Glutamatergic neuron (in vitro differentiated cells): ENCODE measurements at regions not wholly inside any gene's neighbourhood (a gene's known extent, or its start where the extent isn't known, plus 50 kb on each side); places are given as distances from the start of the nearest gene placed in this dataset.

Experiments used
- DNase-seq: peaks from one replicate; pipeline ENCODE4 v3.0.0; 2022
- H3K27ac Mint-ChIP-seq: one replicate; pipeline ENCODE4 v1.8.0; 2020; ENCODE audit warnings: mild to moderate bottlenecking, mixed read lengths, inconsistent platforms; ENCODE audit not compliant: unreplicated experiment
- H3K27me3 Mint-ChIP-seq: one replicate; pipeline ENCODE4 v1.8.0; 2020; ENCODE audit warnings: mild to moderate bottlenecking, moderate library complexity, mixed read lengths, inconsistent platforms; ENCODE audit not compliant: unreplicated experiment
- H3K36me3 Mint-ChIP-seq: one replicate; pipeline ENCODE4 v1.8.0; 2020; ENCODE audit warnings: mild to moderate bottlenecking, mixed read lengths, inconsistent platforms; ENCODE audit not compliant: unreplicated experiment
- H3K4me1 Mint-ChIP-seq: one replicate; pipeline ENCODE4 v1.8.0; 2020; ENCODE audit warnings: mild to moderate bottlenecking, low read depth, mixed read lengths, inconsistent platforms; ENCODE audit not compliant: unreplicated experiment
- H3K4me3 Mint-ChIP-seq: one replicate; pipeline ENCODE4 v1.8.0; 2020; ENCODE audit warnings: mild to moderate bottlenecking, mixed read lengths, inconsistent platforms; ENCODE audit not compliant: unreplicated experiment
- H3K9me3 Mint-ChIP-seq: one replicate; pipeline ENCODE4 v1.8.0; 2020; ENCODE audit warnings: mild to moderate bottlenecking, moderate library complexity, mixed read lengths, inconsistent platforms; ENCODE audit not compliant: unreplicated experiment
- CTCF ChIP-seq: fragments of 200-600 bp; sonication (generic); IDR thresholded peaks from one replicate; pipeline ENCODE4 v1.5.0; 2021; ENCODE audit not compliant: partially characterized antibody, unreplicated experiment

GRCh38 chr1:113185463-113186104 is 112.6 kb downstream of the LRIG2 start:
- Mint-ChIP-seq H3K4me3 (no peak overlapping the region), H3K4me1 (no peaks in the 10 kb centered on the region), H3K9me3 (peaks cover 3% of the 10 kb centered on the region), H3K27me3 (no peaks in the 10 kb centered on the region), H3K27ac (no peak overlapping the region), H3K36me3 (no peaks in the 10 kb centered on the region)
- TF ChIP-seq CTCF: no peak
- DNase-seq: no peak

- TF ChIP-seq CTCF: no peak
- no peak overlapping the region for H3K27ac Mint-ChIP-seq
- H3K27me3 Mint-ChIP-seq: peaks cover 4% of the 10 kb centered on the region
- DNase-seq: no peak
- peaks cover 4% of the 10 kb centered on the region for H3K9me3 Mint-ChIP-seq
- peaks cover 14% of the 10 kb centered on the region for H3K36me3 Mint-ChIP-seq
- H3K4me3 Mint-ChIP-seq: no peak overlapping the region
- H3K4me1 Mint-ChIP-seq: no peaks in the 10 kb centered on the region
Measured at GRCh38 chr1:113190078-113190477, 117.1 kb downstream of the LRIG2 start.

GRCh38 chr1:113190930-113191329 is 117.9 kb downstream of the LRIG2 start:
- TF ChIP-seq CTCF: no peak
- DNase-seq: no peak
- Mint-ChIP-seq H3K9me3 (peaks cover 4% of the 10 kb centered on the region), H3K36me3 (peaks cover 14% of the 10 kb centered on the region), H3K4me1 (no peaks in the 10 kb centered on the region), H3K4me3 (no peak overlapping the region), H3K27ac (no peak overlapping the region), H3K27me3 (peaks cover 4% of the 10 kb centered on the region)

- no peak for TF ChIP-seq CTCF
- no peaks in the 10 kb centered on the region for H3K4me1 Mint-ChIP-seq
- peaks cover 4% of the 10 kb centered on the region for H3K9me3 Mint-ChIP-seq
- H3K27ac Mint-ChIP-seq: no peak overlapping the region
- DNase-seq: no peak
- no peak overlapping the region for H3K4me3 Mint-ChIP-seq
- H3K36me3 Mint-ChIP-seq: peaks cover 14% of the 10 kb centered on the region
- H3K27me3 Mint-ChIP-seq: peaks cover 4% of the 10 kb centered on the region
Measured at GRCh38 chr1:113191579-113192076, 118.6 kb downstream of the LRIG2 start.

GRCh38 chr1:113192242-113192641 is 119.2 kb downstream of the LRIG2 start:
- DNase-seq: no peak
- Mint-ChIP-seq H3K36me3 (peaks cover 14% of the 10 kb centered on the region), H3K27me3 (peaks cover 4% of the 10 kb centered on the region), H3K9me3 (peaks cover 4% of the 10 kb centered on the region), H3K4me1 (no peaks in the 10 kb centered on the region), H3K4me3 (no peak overlapping the region), H3K27ac (no peak overlapping the region)
- TF ChIP-seq CTCF: no peak
